Suprapubic skin (tissue), 4 donors: ENCODE measurements at regions not wholly inside any gene's neighbourhood (a gene's known extent, or its start where the extent isn't known, plus 50 kb on each side); places are given as distances from the start of the nearest gene placed in this dataset.

Experiments
- DNase-seq, 2 donors: peaks; one replicate each; pipeline ENCODE4 v3.0.0-alpha.2; 2019; ENCODE audit warnings: low spot score in 2 of 2
- H3K27ac ChIP-seq: fragments of 200-600 bp; sonication (generic); one replicate; pipeline ENCODE4 v1.5.1; 2019
- H3K27me3 ChIP-seq: fragments of 200-600 bp; sonication (generic); one replicate; pipeline ENCODE4 v1.5.1; 2019
- H3K36me3 ChIP-seq: fragments of 200-600 bp; sonication (generic); one replicate; pipeline ENCODE4 v1.5.1; 2019
- H3K4me1 ChIP-seq: fragments of 200-600 bp; sonication (generic); one replicate; pipeline ENCODE4 v1.5.1; 2019
- H3K4me3 ChIP-seq: fragments of 200-600 bp; sonication (generic); one replicate; pipeline ENCODE4 v1.5.1; 2019; ENCODE audit warnings: mild to moderate bottlenecking
- H3K9me3 ChIP-seq: fragments of 200-600 bp; sonication (generic); one replicate; pipeline ENCODE4 v1.5.1; 2019
- CTCF ChIP-seq, 2 donors: fragments of 200-600 bp in 1 of 2; fragments of 450-650 bp in 1 of 2; sonication (generic) in 1 of 2; IDR thresholded peaks; one replicate each; pipeline ENCODE4 v1.5.1; 2016 to 2019; ENCODE audit warnings: antibody characterized with exemption in 2 of 2, mild to moderate bottlenecking in 1 of 2, moderate library complexity in 1 of 2
- EP300 ChIP-seq: sonication (generic); formaldehyde crosslinking; IDR thresholded peaks from one replicate; pipeline ENCODE4 v1.6.1; 2017; ENCODE audit warnings: antibody characterized with exemption
- POLR2A ChIP-seq, 2 donors: fragments of 450-650 bp; IDR thresholded peaks; one replicate each; pipeline ENCODE4 v1.6.1; 2017; ENCODE audit warnings: antibody characterized with exemption in 2 of 2, mild to moderate bottlenecking in 2 of 2, moderate library complexity in 2 of 2
- POLR2AphosphoS5 ChIP-seq, 3 donors: sonication (generic); formaldehyde crosslinking; IDR thresholded peaks; one replicate each; pipeline ENCODE4 v1.6.1; 2017; ENCODE audit warnings: antibody characterized with exemption in 3 of 3
- WGBS: methylation state at CpG from one replicate; pipeline ENCODE4 v1.1.5; 2018; 5-methylcytosine and 5-hydroxymethylcytosine counted together

- no peaks in the 10 kb centered on the region for H3K4me1 ChIP-seq
- DNase-seq = no peak
- H3K4me3 ChIP-seq = no peak overlapping the region
- H3K27ac ChIP-seq = no peak overlapping the region
- no peaks in the 10 kb centered on the region for H3K36me3 ChIP-seq
- TF ChIP-seq POLR2A (IDR thresholded peaks at IDR 0.05) = no peak
- TF ChIP-seq POLR2AphosphoS5 (IDR thresholded peaks at IDR 0.05) = no peak
- TF ChIP-seq CTCF (IDR thresholded peaks at IDR 0.05) = no peak
- no peak for TF ChIP-seq EP300
- no peaks in the 10 kb centered on the region for H3K9me3 ChIP-seq
- H3K27me3 ChIP-seq = no peaks in the 10 kb centered on the region
These were observed 1620.9 kb downstream of the FAM181B start for GRCh38 chr11:81112718-81113117.

GRCh38 chr11:81104051-81104450, 1629.6 kb downstream of the FAM181B start:
- no peak for DNase-seq
- Histone ChIP-seq H3K4me3 (no peak overlapping the region), H3K27ac (no peak overlapping the region), H3K27me3 (no peaks in the 10 kb centered on the region), H3K4me1 (no peaks in the 10 kb centered on the region), H3K36me3 (no peaks in the 10 kb centered on the region), H3K9me3 (no peaks in the 10 kb centered on the region)
- 80% methylated on average over 5 of the region's 5 CpGs for WGBS
- TF ChIP-seq POLR2AphosphoS5 (IDR thresholded peaks at IDR 0.05) (no peak), CTCF (IDR thresholded peaks at IDR 0.05) (no peak), EP300 (no peak), POLR2A (IDR thresholded peaks at IDR 0.05) (no peak)

- no peak for DNase-seq
- TF ChIP-seq CTCF (IDR thresholded peaks at IDR 0.05) (no peak), EP300 (no peak), POLR2AphosphoS5 (IDR thresholded peaks at IDR 0.05) (no peak), POLR2A (IDR thresholded peaks at IDR 0.05) (no peak)
- Histone ChIP-seq H3K36me3 (no peaks in the 10 kb centered on the region), H3K27me3 (no peaks in the 10 kb centered on the region), H3K27ac (no peak overlapping the region), H3K4me1 (no peaks in the 10 kb centered on the region), H3K9me3 (no peaks in the 10 kb centered on the region), H3K4me3 (no peak overlapping the region)
- WGBS = 46% methylated on average over 1 of the region's 1 CpG
These were observed 1635.2 kb downstream of the FAM181B start for GRCh38 chr11:81098471-81098870.

- Histone ChIP-seq H3K9me3 (no peaks in the 10 kb centered on the region), H3K4me1 (no peaks in the 10 kb centered on the region), H3K27ac (no peak overlapping the region), H3K36me3 (no peaks in the 10 kb centered on the region), H3K4me3 (no peak overlapping the region), H3K27me3 (no peaks in the 10 kb centered on the region)
- TF ChIP-seq POLR2AphosphoS5 (IDR thresholded peaks at IDR 0.05) (no peak), EP300 (no peak), POLR2A (IDR thresholded peaks at IDR 0.05) (no peak), CTCF (IDR thresholded peaks at IDR 0.05) (no peak)
- no peak for DNase-seq
These were observed 1641.1 kb downstream of the FAM181B start for GRCh38 chr11:81092522-81092921.

GRCh38 chr11:81089242-81089641, 1644.4 kb downstream of the FAM181B start:
- Histone ChIP-seq H3K27me3 (no peaks in the 10 kb centered on the region), H3K9me3 (no peaks in the 10 kb centered on the region), H3K36me3 (no peaks in the 10 kb centered on the region), H3K27ac (no peak overlapping the region), H3K4me1 (no peaks in the 10 kb centered on the region), H3K4me3 (no peak overlapping the region)
- WGBS = 62% methylated on average over 4 of the region's 4 CpGs
- TF ChIP-seq CTCF (IDR thresholded peaks at IDR 0.05) (no peak), EP300 (no peak), POLR2AphosphoS5 (IDR thresholded peaks at IDR 0.05) (no peak), POLR2A (IDR thresholded peaks at IDR 0.05) (no peak)
- DNase-seq = no peak
